ENCODE measurements at regions not wholly inside any gene's neighbourhood (a gene's known extent, or its start where the extent isn't known, plus 50 kb on each side); places are given as distances from the start of the nearest gene placed in this dataset.
"Not testable (repeated sequence)": the region's sequence is repeated elsewhere in the genome, so short reads cannot be mapped to it uniquely, and the experiment has no call there.

DNA sequence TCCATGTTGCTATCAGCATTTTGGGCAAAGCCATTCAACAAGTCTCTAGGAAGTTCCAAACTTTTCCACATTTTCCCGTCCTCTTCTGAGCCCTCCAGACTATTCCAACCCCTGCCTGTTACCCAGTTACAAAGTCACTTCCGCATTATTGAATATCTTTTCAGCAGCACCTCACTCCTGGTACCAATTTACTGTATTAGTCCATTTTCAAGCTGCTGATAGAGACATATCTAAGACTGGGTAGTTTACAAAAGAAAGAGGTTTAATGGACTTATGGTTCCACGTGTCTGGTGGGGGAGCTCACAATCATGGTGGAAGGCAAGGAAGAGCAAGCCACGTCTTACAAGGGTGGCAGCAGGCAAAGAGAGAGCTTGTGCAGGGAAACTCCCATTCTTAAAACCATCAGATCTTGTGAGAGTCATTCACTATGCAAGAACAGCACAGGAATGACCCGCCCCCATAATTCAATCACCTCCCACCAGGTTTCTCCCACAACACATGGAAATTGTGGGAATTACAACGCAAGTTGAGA lies 435.6 kb upstream of the GRM7 start:
- H3K9ac ChIP-seq (ENCODE audit: insufficient read depth, low read length, poor library complexity, severe bottlenecking) = no peak overlapping the region
- no peaks in the 10 kb centered on the region for H3K4me1 ChIP-seq (ENCODE audit: control insufficient read depth in 1 of 2, insufficient read depth in 2 of 2, low read length in 2 of 2)
- no peak for DNase-seq
- H3K27ac ChIP-seq (ENCODE audit: low read depth in 1 of 2, low read length in 2 of 2) = no peak overlapping the region
- TF ChIP-seq, protein P1, sequence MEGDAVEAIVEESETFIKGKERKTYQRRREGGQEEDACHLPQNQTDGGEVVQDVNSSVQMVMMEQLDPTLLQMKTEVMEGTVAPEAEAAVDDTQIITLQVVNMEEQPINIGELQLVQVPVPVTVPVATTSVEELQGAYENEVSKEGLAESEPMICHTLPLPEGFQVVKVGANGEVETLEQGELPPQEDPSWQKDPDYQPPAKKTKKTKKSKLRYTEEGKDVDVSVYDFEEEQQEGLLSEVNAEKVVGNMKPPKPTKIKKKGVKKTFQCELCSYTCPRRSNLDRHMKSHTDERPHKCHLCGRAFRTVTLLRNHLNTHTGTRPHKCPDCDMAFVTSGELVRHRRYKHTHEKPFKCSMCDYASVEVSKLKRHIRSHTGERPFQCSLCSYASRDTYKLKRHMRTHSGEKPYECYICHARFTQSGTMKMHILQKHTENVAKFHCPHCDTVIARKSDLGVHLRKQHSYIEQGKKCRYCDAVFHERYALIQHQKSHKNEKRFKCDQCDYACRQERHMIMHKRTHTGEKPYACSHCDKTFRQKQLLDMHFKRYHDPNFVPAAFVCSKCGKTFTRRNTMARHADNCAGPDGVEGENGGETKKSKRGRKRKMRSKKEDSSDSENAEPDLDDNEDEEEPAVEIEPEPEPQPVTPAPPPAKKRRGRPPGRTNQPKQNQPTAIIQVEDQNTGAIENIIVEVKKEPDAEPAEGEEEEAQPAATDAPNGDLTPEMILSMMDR (IDR thresholded peaks at IDR 0.05) = no peak
- peaks cover 7 to 26% (median 15%) of the 10 kb centered on the region in 7 donors for H3K9me3 Mint-ChIP-seq
- no peaks in the 10 kb centered on the region for H4K20me1 ChIP-seq (ENCODE audit: insufficient read depth, low read length)
- no peak overlapping the region for H3K27ac Mint-ChIP-seq
- no peak overlapping the region for H3K4me3 Mint-ChIP-seq
- no peaks in the 10 kb centered on the region for H3K79me2 ChIP-seq (ENCODE audit: insufficient read depth, low read length)
- H3K4me3 ChIP-seq (replicated peaks in 1 of 3; ENCODE audit: low read depth in 2 of 3, low read length in 3 of 3) = no peak overlapping the region
- no peaks in the 10 kb centered on the region for H3K27me3 Mint-ChIP-seq (ENCODE audit: low read depth in 3 of 3)
- no peaks in the 10 kb centered on the region for H3K36me3 ChIP-seq (replicated peaks in 1 of 2; ENCODE audit: control insufficient read depth in 1 of 2, insufficient read depth in 2 of 2, low read length in 2 of 2)
- no peaks in the 10 kb centered on the region for H3K4me1 Mint-ChIP-seq
- 89% methylated on average over 2 of the region's 6 CpGs for WGBS (ENCODE audit: insufficient coverage)
- no peaks in the 10 kb centered on the region for H3K27me3 ChIP-seq (ENCODE audit: control insufficient read depth in 2 of 2, insufficient read depth in 2 of 2, low read length in 2 of 2)
- intact Hi-C loops (cut with micrococcal nuclease) = no loop called here
- H3K9me3 ChIP-seq (replicated peaks in 1 of 2; ENCODE audit: control insufficient read depth in 1 of 2, insufficient read depth in 1 of 2, low read length in 2 of 2) = peaks cover 21 to 27% of the 10 kb centered on the region in 2 donors
- no peaks in the 10 kb centered on the region for H3K36me3 Mint-ChIP-seq
- H2AFZ ChIP-seq (ENCODE audit: insufficient read depth, low read depth, low read length, poor library complexity, severe bottlenecking) = no peak overlapping the region
- H3K4me2 ChIP-seq (replicated peaks; ENCODE audit: extremely low read depth, low read length, poor library complexity, severe bottlenecking) = no peak overlapping the region

DNA sequence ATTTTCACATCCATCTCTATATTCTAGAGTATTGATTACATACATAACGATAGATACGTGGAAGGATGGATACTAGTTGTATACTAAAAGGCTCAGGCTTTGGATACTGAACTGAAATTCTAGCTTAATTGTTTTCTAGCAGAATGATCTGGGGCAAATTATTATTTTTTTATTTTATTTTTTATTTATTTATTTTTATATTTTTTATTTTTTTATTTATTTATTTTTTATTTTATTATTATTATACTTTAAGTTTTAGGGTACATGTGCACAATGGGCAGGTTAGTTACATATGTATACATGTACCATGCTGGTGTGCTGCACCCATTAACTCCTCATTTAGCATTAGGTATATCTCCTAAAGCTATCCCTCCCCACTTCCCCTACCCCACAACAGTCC lies 432.6 kb upstream of the GRM7 start:
- H3K36me3 Mint-ChIP-seq, H3K27ac Mint-ChIP-seq: not testable (repeated sequence)
- no CpG with 5 or more reads among the region's 2 CpGs for WGBS (ENCODE audit: insufficient coverage)

More for the DNA sequence above, 432.6 kb upstream of the GRM7 start:
- H3K4me1 Mint-ChIP-seq; H2AFZ ChIP-seq (ENCODE audit: insufficient read depth, low read depth, low read length, poor library complexity, severe bottlenecking); H3K27me3 Mint-ChIP-seq (ENCODE audit: low read depth in 3 of 3); H4K20me1 ChIP-seq (ENCODE audit: insufficient read depth, low read length); H3K27ac ChIP-seq (ENCODE audit: low read depth in 1 of 2, low read length in 2 of 2); DNase-seq; H3K9ac ChIP-seq (ENCODE audit: insufficient read depth, low read length, poor library complexity, severe bottlenecking); H3K4me3 Mint-ChIP-seq; H3K4me2 ChIP-seq (replicated peaks; ENCODE audit: extremely low read depth, low read length, poor library complexity, severe bottlenecking); H3K4me3 ChIP-seq (replicated peaks in 1 of 3; ENCODE audit: low read depth in 2 of 3, low read length in 3 of 3); H3K36me3 ChIP-seq (replicated peaks in 1 of 2; ENCODE audit: control insufficient read depth in 1 of 2, insufficient read depth in 2 of 2, low read length in 2 of 2); H3K4me1 ChIP-seq (ENCODE audit: control insufficient read depth in 1 of 2, insufficient read depth in 2 of 2, low read length in 2 of 2); intact Hi-C loops (cut with micrococcal nuclease); H3K79me2 ChIP-seq (ENCODE audit: insufficient read depth, low read length); H3K27me3 ChIP-seq (ENCODE audit: control insufficient read depth in 2 of 2, insufficient read depth in 2 of 2, low read length in 2 of 2): not testable (repeated sequence)
- peaks cover 10 to 23% (median 19%) of the 10 kb centered on the region in 7 donors for H3K9me3 Mint-ChIP-seq
- peaks cover 23 to 32% of the 10 kb centered on the region in 2 donors for H3K9me3 ChIP-seq (replicated peaks in 1 of 2; ENCODE audit: control insufficient read depth in 1 of 2, insufficient read depth in 1 of 2, low read length in 2 of 2)
